ENCODE measurements at regions not wholly inside any gene's neighbourhood (a gene's known extent, or its start where the extent isn't known, plus 50 kb on each side); places are given as distances from the start of the nearest gene placed in this dataset.
"Not testable (repeated sequence)": the region's sequence is repeated elsewhere in the genome, so short reads cannot be mapped to it uniquely, and the experiment has no call there.

DNA sequence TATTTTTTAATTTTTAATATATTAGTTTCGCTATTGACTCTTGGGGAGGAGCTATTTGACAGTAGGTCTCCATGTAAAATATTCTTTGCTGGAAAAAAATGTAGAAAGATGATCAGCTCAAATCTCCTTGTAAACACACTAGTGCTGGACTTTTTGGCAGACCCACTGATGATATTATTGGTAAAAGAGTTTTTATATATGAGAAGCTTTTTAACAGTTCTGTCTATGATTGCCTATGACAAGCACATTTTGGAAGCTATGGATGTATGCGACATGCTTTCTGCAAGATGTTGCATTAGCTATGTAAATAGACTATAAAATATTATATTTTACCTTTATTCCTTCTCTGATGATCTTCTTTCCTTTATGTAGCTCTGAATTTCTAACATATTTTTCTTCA, 928.5 kb downstream of the DNAJB9 start:
- DNase-seq = no peak

GRCh38 chr7:109503421-109503820, 933.7 kb downstream of the DNAJB9 start:
- DNase-seq = no peak

DNA sequence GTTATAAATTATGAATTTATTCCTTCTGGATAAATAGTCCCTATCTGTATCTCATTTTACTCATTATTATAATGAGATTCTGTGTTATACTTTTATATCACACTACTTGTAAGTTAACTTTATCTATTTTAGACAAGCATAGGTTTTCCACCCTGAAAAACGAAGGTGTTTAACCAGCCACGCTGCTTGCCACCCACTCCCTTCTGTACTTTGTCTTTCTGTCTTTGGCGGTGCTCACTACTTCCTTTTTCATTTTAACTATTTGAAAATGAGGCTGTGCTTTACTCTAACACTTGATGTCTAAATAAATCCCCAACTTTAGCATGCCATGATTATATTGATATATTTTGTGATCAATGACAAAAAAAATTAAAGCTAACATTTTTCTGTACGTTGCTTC, 952.9 kb downstream of the DNAJB9 start:
- no peak for DNase-seq

DNA sequence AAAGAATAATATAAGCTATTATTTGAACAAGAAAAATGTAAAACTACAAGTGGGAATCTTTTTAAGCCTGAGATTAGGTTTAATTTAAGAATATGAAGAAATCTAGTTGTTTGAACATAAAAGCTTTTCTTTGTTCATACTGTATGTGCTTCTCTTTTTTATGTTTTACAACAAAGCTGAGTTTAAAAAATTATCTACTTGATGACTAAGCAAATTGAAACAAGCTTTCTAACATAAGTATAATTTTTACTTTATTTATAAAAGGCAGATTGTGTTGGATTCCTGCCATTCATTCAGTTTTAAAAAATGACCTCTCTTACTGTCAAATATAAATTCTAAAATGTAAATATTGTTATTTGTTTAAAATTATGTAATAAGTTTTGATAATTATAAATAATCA, 958.2 kb downstream of the DNAJB9 start:
- DNase-seq = no peak

DNA sequence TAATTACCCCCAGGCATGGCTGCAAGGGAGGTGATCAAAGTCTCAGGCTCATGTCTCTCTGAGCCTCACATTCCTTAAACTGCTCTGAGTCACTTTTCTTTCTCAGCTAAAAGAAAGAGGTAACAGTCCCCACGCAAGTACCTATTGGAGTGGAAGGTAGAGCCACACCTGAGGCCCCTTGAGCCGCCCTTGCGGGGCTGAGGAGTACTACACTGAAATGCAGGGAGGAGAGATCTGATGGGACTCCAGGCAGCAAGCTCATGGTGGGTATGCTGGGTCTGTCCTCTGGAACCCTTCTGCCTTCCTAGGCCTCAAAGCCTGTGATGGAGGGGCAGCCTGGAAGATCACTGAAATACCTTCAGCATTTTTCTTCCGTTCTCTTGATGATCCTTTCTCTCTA, 960.0 kb downstream of the DNAJB9 start:
- no peak for DNase-seq

GRCh38 chr7:109532262-109532992, 962.8 kb downstream of the DNAJB9 start:
- DNase-seq = no peak

- DNase-seq = no peak
These were observed 976.0 kb downstream of the DNAJB9 start for GRCh38 chr7:109545686-109546085.

GRCh38 chr7:109549471-109550193, 980.0 kb downstream of the DNAJB9 start:
- DNase-seq = peak; percentile 35 to 41

DNA sequence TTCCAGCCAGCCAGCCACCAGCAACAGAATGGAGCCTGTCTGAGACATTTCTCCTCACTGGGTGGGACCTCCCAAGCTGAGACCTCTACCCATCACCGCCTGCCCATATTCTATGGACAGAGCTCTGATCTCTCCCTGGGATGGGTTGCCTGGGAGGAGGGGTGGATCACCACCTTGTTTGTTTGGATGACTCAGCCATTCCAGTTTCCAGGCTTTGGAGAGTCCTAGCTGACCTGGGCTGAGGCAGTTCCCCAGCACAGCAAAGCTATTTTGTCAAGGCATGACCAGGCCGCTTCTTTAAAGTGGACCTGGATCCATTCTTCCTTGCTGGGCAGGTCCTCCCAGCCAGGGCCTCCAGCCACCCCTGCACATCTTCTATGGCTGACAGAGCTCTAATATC, 982.3 kb downstream of the DNAJB9 start:
- no peak for DNase-seq

- DNase-seq = no peak
These were observed 1007.6 kb downstream of the DNAJB9 start for GRCh38 chr7:109577265-109577664.

GRCh38 chr7:109579901-109580300, 1010.2 kb downstream of the DNAJB9 start:
- no peak for DNase-seq

GRCh38 chr7:109582211-109582610, 1012.5 kb downstream of the DNAJB9 start:
- DNase-seq = no peak

GRCh38 chr7:109596948-109597347, 1027.3 kb downstream of the DNAJB9 start:
- DNase-seq = not testable (repeated sequence)

- no peak for DNase-seq
These were observed 1042.0 kb downstream of the DNAJB9 start for GRCh38 chr7:109611656-109612055.

GRCh38 chr7:109616551-109617069, 1046.9 kb downstream of the DNAJB9 start:
- no peak for DNase-seq

DNA sequence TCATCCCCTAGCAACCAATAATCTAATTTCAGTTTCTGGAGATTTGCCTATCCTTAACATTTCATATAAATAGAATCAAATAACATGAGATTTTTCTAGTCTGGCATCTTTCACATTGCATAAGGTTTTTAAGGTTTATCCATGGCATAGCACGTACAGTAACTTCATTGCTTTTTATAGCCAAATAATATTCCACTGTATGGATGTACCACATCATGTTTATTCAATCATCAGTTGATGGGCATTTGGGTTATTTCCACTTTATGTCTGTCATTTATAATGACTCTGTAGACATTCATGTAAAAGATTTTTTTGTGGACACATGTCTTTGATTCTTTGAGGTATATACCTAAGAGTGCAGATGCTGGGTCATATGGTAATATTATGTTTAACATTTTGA, 1052.6 kb downstream of the DNAJB9 start:
- no peak for DNase-seq

GRCh38 chr7:109632890-109633289, 1063.2 kb downstream of the DNAJB9 start:
- peak in 1 of 2 experiments; percentile 13 for DNase-seq

DNA sequence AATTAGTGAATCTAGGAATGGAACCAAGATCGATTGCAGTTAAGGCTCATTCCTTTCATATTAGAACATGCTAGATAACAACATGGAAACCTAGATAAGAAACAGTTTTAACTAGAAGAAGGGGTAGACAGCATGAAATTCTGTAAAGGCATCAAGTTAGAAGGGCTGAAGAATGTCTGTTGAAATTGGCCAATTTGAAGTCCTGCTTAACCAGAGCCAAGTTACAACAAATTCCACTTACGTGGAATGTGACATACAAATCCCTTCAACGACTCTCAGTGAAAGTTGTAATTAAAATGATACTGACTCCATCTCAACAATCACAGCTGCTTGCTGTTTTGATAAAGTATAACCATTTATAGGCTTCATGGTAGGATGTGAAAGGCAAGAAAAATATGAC, 1065.7 kb downstream of the DNAJB9 start:
- peak in 1 of 2 experiments; percentile 4 for DNase-seq

DNA sequence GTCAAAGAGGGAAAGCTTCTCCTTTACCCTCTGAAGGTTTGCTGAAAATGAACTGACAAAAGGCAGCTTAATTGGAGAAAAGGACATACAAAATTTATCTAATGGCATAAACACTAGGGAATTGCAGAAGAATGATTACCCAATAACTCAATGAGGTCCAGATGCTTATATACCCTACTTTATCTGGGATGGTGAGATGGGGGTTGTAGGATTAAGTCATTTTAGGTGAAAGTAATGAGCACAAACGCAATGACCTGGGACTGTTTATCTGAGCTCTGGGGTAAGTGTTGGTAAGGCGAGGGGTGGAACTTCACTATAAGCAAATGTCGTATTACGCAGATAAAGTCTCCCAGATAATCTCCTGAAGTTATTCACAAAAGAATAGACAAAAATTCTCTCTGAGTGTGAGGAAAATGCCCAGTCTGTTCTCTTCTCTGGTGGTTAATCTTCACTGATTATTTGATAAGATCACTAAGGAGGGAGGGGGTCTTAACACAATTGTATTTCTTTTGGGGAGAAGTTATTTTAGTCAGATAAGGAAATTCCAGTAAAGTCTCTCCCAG, 1067.8 kb downstream of the DNAJB9 start:
- DNase-seq = no peak

- no peak for DNase-seq
These were observed 1068.6 kb downstream of the DNAJB9 start for GRCh38 chr7:109638321-109638720.

- no peak for DNase-seq
These were observed 1069.9 kb downstream of the DNAJB9 start for GRCh38 chr7:109639561-109639960.

DNA sequence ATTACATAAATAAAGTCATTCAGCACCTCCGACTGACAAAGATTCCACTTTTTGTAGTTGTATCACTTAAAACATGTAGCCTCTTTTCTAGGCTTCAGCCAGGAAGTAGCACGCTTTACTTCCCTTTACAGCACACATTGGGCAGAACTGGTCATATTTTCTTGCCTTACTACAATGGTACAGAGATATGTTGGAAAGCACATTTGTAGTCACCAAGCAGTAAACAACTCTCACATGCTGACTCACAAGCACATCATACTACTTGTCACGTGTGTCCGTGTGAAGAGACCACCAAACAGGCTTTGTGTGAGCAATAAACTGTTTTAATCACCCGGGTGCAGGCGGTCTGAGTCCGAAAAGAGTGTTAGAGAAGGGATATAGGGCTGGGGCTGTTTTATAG, 1071.8 kb downstream of the DNAJB9 start:
- no peak for DNase-seq

DNA sequence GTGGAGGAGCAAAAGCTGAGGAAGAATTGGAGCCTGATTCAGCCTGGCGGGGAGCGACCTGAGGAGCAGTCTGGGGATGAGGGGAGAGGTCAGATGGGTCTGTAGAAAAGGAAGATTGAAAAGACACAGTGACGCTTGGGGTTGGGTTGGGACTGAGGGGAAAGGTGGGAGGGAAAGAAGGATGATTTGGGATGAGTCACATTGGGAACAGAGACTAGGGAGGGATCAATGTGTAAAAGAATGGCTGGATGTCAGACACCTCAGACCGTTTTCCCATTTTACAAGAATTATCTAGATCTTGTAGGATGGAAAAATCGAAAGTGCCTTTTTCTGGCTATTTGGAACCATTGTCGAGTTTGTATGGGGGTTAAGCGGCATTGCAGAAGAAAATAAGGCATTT, 1076.5 kb downstream of the DNAJB9 start:
- DNase-seq = no peak

- DNase-seq = not testable (repeated sequence)
These were observed 1076.9 kb downstream of the DNAJB9 start for GRCh38 chr7:109646594-109646993.
